NOMO-1 treated with dmso at 0.1 percent for 144 hours (cell line): ENCODE measurements at regions not wholly inside any gene's neighbourhood (a gene's known extent, or its start where the extent isn't known, plus 50 kb on each side); places are given as distances from the start of the nearest gene placed in this dataset.

ENCODE experiments used
- DNase-seq: peaks from one replicate; lab custom pipeline; 2025; ENCODE audit not compliant: unreplicated experiment; lab: John Stamatoyannopoulos, UW

DNA sequence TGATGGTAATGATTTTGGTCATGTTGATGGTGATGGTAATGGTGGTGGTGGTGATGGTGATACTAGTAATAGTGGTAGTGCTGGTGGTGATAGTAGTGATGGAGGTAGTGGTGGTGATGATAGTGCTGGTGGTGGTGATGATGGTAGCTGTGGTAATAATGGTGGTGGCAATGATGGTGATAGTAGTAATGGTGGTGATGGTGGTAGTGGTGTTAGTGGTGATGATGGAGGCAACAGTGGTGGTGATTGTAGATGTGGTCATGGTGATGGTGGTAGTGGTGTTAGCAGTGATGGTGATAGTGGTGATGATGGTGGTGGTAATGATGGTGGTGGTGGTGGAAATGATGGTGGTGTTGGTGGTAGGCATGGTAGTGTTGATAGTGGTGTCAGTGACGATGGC, 127.0 kb upstream of the RPL38 start:
- DNase-seq, result no peak

DNA sequence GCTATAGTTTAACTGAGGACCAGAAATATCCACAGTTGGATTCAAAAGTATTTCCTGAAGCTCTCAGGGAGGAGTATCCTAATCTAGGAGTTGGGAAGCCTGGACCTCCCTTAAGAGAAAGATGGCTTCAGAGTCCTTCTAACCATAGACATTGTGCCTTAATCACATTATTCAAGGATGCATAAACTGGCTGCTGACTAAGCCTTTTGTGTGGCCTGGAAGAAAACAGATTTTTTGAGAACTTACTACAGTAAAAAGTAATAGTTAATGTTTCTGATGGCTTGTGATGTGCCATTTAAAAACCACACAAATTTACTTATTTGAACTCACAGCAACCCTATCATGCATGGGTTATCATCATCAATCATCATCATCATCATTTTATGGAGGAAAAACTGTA, 126.2 kb upstream of the RPL38 start:
- DNase-seq, result no peak

DNA sequence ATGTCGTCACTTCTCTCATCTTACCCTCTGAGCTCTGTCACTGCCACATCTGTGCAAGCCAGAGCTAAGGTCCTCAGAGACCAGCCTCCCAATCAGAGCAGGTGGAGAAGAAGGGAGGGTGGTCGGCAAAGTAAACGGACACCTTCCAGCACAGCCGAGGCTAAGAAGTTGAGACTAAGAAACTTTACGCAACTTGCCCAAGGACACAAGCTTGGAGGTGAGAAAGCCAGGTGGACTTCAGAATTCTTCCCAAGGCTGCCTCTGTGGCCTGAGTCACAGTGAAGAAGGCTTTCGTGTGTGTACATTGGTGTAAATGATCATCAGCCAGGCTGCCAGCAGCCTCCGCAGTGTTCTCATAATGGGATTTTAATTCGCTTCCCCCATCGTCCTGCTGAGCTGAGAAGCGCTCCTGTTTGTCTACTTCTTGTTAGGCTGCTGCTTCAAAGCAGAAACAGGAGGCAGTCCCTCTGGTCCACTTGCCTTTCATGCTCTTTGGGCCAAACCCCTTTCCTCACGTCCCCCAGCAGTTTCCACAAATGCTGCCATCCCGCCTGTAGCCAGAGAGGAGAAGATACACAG, 125.0 kb upstream of the RPL38 start:
- no peak for DNase-seq

DNA sequence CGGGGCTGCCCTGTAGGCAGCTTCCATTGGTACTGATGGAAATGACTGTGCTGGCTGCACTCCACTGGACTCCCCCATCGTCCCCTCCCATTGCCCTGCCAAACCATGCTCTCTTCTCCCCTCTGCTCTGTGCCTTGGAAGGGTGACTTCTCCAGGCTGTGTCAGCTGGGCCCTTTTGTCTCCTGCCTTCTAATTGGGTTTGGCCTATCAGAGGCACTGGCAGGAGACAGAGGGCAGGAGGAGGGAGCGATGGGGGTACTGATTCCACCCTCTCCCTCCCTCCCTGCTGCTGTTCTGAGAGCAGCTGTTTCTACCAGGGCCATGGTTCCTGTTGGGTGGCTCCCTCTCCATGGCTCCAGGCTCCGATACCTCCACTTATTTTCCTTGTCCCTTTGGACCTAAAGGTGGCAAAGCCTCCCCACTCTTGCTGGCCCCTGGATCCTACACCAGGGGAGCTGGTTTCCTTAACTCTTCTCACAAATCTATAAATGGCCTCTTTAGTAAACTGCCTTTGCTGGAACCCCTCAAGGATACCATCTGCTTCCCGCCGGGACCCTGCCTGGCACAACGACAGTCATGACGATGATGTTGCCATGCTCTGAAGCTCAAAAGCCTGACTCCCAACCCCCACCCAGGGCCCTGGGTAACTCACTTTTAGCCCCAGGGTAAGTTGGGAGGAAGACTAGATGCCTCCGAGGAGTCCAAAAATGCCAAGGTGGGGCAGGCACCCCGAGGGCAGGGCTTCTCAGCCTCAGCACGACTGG, 123.8 kb upstream of the RPL38 start:
- DNase-seq, result no peak

DNA sequence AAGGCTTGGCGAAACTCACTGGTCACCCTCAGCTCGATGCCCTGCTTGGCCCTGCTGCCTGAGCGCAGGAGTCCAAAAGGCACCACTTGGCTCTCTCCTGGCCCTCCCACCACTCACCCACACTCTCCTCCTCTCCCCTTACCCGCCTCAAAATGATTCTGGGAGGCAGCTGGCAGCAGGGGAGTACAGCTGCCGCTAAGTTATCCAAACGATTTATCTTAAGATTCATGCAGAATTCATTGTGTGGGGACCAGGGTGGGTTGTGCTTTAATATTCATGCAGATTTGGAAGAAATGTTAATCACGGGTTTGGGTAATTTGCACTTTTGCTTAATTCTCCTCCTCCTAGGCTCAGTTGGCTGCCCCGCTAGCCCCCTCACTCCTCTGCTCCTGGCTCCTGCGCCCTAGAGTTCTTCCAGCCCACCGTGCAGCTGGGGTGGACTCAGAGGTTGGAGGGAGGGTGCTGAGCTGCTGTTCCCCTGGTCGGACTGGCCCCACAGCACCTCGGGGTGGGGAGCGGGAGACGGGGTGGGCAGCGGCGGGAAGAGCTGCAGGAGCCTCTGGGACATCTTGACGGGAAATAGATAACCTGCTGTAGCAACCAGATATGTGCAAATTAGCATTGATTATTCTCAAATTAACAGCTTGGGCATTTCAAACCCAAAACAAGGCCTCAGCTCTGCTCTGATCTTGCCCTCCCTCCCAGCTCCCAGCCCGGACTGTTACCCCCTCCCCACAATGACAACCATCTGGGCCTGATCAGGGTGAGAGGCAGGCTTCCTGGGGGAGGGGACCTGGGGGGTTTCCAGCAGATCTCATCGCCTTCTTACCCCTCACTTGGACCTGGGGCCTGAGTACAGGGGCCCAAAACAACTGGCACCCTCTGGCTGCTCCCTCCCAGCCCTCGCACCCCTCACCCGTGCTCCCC, 122.6 kb upstream of the RPL38 start:
- no peak for DNase-seq

DNA sequence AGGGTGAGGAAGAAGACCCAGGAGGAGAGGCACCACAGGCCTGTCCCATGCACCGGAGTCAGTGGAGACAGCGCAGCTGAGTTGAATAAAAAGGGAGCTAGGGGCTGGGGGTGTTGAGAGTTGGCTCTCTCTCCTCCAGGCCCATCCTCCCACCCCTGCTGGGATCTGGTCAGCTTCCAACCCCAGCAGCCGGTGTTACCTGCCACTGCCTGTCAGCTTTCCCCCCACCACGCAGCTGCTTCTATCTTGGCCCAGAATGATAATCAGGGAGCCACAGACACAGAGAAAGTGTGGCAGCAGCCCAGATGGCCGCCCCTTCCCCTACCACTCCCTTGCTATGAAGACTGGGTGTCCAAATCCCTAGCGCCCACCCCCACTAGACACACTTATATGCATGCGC, 120.6 kb upstream of the RPL38 start:
- no peak for DNase-seq

DNA sequence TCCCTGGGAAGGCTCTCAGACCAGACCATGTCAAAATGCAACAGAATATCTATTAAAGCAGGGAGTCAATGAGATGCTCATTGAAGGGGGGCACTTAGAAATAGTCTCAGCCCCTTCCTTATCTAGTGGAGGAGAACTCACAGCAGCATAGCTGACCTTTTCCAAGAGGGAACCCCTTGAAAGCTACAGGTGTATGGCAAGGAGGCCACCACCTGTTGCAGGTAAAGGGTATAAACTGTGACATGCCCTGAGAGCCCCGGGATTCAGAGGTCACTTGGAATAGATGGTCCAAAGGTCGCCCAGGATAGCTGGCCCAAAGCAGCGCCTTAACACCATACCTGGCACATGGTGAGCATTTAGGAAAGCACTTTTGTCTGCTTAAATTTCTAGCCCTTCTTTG, 120.2 kb upstream of the RPL38 start:
- DNase-seq, result no peak

DNA sequence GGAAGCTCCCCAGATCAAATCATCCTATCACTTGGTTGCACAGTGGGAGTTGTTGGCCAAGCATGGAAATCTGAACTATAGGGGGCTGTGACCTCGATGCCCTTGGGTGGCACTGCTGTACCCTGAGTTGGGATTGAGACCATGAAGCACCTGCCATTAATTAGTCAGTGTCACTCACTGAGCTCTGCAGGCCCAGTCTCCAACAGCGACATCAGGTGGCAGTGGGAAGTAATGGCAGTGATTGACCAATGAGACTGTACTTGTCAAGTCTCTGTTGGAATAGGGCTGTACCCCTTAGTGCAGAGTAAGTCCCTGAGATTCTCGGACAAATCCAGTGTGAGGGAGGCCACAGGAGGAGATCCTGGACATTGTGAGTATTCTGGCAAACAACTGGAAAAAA, 118.0 kb upstream of the RPL38 start:
- no peak for DNase-seq

DNA sequence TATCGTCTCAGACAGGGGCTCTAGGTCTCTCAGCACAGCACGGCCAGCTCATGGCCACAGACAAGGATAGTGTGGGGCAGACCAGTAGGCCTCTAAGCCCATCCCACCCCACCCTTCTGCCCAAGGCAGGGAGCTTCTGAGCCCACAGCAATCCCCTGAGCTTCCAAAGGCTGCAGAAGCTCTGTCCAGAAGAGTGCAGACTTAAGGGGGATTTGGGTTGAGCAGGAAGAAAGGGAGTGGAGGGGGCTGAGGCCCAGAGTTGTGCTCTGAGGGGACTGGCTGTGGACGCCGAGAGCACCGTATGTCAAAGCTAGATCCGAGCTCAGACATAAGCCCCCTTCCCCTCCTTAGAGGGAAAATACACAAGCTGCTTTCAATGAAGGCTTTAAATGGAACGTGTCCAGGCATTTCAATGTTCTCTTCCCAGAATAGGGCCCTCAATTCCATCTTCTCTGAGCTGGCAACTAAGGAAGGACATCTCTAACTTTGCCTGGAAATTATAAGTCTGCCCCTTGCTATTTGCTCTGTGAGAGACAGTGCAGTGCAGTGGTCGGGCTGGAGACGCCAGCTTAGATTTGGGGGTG, 116.4 kb upstream of the RPL38 start:
- DNase-seq, result no peak

DNA sequence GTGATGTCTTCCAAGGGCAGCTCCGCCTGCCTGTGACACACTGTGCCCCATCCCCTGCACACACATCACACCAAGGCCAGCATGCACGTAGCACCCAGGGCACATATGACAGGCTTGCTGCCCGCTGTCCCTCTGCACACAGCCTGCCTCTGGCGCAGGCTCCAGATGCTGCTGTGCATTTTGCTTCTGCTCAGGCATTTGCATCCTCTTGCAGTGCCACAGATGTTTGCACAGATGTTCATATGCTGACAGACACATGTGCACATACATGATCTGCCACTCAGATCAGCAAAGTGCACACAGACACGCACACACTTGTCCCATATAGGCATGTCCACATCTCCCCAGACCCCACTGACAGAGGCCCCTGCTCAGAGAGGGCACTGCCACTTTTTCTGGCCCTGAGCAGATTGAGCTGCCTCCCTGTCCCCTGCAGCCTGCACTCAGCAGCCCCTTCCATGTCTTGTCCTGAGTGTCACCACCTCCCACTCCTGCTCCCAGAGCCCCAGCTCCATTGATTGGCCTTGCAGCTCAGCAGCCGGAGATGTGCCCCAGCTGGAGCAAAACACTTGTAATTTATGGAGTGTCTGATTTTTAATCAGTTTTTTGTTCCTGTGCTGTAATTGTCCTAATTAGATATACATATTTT, 115.1 kb upstream of the RPL38 start:
- DNase-seq, result no peak

DNA sequence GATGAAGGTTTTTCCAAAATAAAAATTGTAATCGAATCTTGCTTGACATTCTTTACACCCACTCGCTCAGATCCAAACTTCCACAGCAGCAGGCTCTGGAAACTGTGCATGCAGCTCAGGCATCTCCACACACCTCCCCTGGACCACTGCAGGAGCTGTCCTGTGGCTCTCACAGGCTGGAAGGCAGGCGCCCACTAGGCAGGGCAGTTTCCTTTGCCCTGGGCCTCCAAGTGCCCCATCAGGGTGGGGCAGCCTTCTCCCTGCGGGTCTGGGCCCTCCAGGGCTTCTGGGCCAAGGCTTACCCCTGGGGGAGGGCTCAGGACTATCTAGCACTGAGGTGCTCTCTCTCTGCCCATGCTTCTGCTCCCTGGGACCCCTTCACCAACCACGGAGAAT, 114.5 kb upstream of the RPL38 start:
- no peak for DNase-seq

DNA sequence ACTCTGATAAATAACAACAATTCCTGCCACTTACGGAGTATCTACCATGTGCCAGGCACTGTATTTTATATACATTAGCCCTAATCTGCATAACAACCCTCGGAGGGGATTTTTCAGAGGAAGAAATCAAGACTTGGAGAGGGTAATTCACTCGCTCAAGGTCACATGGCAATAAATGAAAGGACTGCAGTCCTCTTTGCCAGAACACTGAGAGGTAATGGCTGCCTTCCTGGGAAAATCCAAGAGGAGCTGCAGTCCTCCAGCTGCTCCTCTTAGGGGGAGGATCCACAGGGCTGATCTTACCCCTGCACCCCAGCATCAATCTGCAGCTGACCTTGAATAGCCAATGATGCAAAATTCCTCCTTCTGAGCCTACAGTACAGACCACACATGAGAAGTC, 114.1 kb upstream of the RPL38 start:
- DNase-seq, result no peak

DNA sequence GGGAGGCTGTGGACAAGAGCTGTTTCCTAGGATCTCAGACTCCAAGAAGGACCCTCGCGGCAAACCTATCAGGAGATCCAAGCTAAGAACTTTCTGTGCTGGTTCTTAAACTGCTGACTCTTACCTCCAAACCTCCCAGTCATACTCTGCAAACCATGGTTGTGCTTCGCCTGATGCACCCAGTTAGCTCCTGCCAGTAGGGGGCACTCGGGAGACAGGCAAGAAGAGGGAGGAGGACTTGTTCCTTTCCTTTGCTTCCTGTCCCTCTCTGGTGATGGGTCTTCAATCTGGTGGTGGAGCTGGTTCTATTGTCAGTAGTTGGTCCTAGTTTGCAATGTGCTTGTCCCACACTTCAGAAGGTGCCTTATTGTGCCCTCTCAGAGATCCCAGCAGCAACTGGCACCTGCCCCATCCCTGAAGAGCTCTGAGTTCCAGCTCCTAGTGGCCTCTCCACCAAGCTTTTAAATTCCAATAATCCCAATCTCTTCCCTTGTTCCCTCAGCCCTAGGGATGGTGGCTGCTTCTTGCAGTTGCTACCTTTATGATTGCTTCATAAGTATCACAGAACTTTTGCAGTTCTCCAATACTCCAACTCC, 113.5 kb upstream of the RPL38 start:
- DNase-seq, result peak; percentile 6

DNA sequence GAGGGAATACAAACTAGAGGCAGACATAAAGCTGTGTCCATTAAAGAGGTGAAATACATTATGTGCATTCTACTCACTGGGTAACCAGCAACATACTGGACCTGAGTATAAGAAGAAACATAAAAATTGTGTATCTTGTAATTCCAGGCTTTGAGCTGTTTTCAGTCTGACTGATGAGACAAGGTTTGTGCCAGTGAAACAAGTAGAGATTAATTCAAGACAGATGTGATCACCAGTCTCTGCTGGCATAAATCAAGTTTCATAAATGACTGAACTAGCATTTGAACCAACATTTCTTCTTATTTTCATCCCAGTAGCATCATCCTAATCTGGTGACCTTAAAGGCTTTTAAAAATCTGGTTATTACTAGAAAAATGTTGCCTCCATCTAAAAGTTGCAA, 108.8 kb upstream of the RPL38 start:
- no peak for DNase-seq

DNA sequence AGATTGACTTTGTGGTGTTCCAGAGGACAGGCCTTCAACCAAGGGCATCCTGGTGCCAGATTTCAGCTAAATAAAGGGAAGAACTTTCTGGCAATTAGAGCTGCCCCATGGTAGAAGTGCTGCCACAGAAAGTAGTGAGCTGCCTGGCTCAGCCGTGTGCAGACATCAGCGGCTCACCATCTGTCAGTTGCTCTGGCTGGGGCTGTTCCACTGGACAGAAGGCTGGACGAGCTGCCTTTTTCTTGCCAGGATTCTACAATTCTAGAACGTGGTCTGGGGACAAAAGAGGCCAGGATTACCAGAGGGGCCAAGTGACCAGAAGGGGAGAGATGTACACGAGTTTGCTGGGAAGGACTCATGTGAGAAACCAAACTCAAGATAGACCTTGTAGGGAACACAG, 107.0 kb upstream of the RPL38 start:
- DNase-seq, result no peak

DNA sequence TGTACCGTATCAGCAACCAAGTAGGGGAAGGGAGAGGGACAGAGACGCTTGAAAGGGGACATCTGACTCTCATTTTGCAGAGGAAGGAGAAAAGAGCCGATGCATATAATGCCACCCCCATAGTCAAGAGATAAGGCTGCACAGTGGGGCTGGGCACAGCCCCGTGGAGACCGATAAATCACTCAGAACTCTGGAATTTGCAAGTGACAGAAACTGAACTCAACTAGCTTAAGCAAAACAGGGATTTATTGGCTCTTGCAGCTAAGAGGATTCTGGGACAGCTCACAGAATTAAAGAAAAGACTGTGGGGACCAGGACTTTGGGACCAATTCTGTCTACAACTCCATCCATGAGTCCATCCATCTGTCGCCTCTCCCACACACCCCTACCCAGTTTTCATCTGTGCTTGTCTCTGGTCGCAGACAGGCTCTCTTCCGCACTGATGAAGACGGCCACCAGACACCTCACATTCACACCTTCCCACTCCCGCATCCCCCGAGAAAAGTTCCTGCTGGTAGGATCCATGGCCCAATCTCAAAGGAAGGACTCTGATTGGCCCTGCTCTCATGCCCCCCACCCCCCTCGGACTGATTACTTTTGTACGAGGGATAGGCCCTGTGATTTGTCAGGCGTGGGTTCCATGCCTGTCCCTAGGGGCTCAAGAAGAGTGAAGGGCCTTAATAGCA, 105.9 kb upstream of the RPL38 start:
- DNase-seq, result no peak

DNA sequence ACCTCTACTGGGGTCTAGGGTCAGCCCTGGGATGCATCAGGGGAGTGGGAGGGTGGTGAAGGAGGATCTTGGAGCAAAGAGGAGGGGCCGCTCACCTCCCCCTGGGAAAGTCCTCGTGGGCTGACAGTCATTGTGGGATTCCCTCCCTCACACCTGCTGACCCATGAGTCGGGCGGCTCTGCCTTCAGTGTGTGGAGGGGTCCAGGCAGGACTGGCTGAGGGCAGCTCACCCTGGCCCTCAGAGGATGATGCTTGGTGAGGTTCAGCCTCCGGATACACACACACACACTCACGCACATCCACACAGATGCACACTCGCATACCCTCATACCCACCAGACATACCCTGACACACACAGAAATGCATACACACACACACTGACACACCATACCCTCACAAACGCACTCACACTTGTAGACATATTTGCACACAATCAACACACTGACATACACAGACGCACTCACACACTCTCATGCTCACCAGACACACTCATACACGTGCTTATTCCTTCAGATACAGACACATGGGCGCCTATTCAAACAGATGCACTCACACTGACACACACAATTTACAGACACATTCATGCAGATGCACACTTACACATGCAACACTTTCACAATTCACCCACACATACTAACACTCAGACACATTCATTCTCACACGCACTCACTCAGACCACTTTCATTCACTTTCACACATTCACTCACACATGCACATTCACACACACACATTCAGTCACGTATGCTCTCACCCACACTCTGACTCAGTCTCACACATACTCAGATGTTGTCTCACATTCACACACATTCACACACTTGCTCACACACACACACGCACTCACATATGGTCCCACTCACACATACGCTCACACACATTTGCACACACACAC, 105.1 kb upstream of the RPL38 start:
- no peak for DNase-seq

DNA sequence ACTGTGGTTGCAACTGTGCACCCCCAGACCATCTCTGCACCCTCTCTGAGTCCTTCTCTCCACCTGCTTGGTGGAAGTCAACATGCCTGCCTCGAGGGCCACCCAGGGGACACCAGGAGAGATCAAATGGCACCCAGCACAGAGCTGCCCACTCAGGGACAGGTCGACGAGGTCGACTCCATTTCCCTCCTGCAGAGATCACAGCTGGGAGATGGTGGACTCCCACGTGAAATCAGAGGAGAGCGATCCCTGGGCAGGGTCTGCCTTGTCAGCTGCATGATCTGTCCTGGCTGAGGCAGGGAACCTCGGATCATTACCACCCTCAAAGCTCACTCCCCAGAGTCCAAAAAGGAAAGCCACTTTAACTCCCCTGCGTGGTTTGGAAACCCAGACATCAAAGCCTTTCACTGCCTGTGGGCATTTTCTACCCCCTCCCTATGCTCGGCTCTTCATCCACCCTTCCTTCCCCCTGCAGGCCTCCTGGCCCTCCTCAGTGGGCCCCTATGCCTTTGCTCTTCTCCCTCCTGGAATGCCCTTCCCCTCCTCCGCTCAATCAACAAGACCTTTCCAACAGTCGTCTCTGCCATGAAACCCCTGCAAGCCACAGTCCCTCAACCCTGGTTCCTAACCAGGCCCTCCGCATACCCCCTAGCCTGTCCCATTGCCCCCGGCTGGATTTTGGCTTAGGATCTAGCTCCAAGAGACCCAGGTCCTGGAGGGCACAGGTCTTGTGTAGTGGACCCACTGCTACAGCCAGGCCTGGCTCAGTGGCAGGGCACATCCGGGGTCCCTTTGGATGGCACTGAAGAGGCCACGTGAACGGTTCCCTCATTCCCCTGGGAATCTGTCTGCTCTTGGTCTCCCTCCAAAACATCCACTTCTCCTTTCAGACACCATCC, 103.8 kb upstream of the RPL38 start:
- DNase-seq, result no peak
